ENCODE measurements at regions not wholly inside any gene's neighbourhood (a gene's known extent, or its start where the extent isn't known, plus 50 kb on each side); places are given as distances from the start of the nearest gene placed in this dataset.

- no peak for TF ChIP-seq EZH2 (IDR thresholded peaks at IDR 0.05; ENCODE audit: borderline replicate concordance)
- no peaks in the 10 kb centered on the region for H3K79me2 ChIP-seq
- H2AFZ ChIP-seq, result no peak overlapping the region
- H3K4me1 ChIP-seq (ENCODE audit: insufficient read depth), result no peaks in the 10 kb centered on the region
- no peak overlapping the region for H3K4me2 ChIP-seq
- H3K27me3 ChIP-seq, result no peaks in the 10 kb centered on the region
- no peak overlapping the region for H3K27ac ChIP-seq
- DNase-seq (ENCODE audit: low spot score), result no peak
- H4K20me1 ChIP-seq (ENCODE audit: insufficient read depth, poor library complexity, severe bottlenecking), result no peaks in the 10 kb centered on the region
- no peaks in the 10 kb centered on the region for H3K36me3 ChIP-seq (replicated peaks; ENCODE audit: insufficient read depth, low read depth)
- H3K4me3 ChIP-seq, result no peak overlapping the region
- no peaks in the 10 kb centered on the region for H3K9me3 ChIP-seq (ENCODE audit: low read depth)
- 99% methylated on average over 6 of the region's 6 CpGs for WGBS (ENCODE audit: low lambda C conversion rate, missing lambda C conversion rate)
- H3K9me2 ChIP-seq (replicated peaks; ENCODE audit: insufficient read depth), result no peaks in the 10 kb centered on the region
Measured at GRCh38 chr9:108072740-108073139, 583.2 kb upstream of the KLF4 start.

GRCh38 chr9:108070861-108071260, 581.3 kb upstream of the KLF4 start:
- Histone ChIP-seq H3K36me3 (replicated peaks; ENCODE audit: insufficient read depth, low read depth) (no peaks in the 10 kb centered on the region), H2AFZ (no peak overlapping the region), H3K4me1 (ENCODE audit: insufficient read depth) (no peaks in the 10 kb centered on the region), H3K27me3 (no peaks in the 10 kb centered on the region), H3K9me3 (ENCODE audit: low read depth) (no peaks in the 10 kb centered on the region), H3K79me2 (no peaks in the 10 kb centered on the region), H4K20me1 (ENCODE audit: insufficient read depth, poor library complexity, severe bottlenecking) (no peaks in the 10 kb centered on the region), H3K27ac (no peak overlapping the region), H3K4me3 (no peak overlapping the region), H3K4me2 (no peak overlapping the region), H3K9me2 (replicated peaks; ENCODE audit: insufficient read depth) (no peaks in the 10 kb centered on the region)
- no peak for DNase-seq (ENCODE audit: low spot score)
- 99% methylated on average over 5 of the region's 5 CpGs for WGBS (ENCODE audit: low lambda C conversion rate, missing lambda C conversion rate)
- TF ChIP-seq EZH2 (IDR thresholded peaks at IDR 0.05; ENCODE audit: borderline replicate concordance) (no peak), CTCF (IDR thresholded peaks at IDR 0.05; ENCODE audit: poor library complexity) (no peak), EZH2phosphoT487 (IDR thresholded peaks at IDR 0.05; ENCODE audit: low read depth, severe bottlenecking, unreplicated experiment) (no peak)

DNA sequence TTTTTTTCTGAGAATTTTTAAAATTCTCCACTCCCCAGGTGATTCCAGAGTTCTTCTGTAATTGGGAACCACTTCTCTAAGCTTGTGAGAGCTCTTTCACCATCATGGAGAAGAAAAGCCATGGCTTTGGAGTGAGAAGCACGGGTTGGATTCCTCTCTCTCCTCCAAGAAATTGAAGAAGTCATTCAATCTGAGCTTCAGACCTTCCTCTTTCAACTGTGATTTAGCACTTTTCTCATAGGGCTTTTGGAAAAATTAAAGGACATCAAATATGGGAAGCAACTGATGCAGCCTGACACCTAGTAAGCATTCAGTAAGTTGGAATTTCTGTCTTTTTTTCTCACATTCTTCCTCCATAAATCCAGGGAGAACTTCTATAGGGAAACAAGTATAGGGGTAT, 580.4 kb upstream of the KLF4 start:
- no peak for TF ChIP-seq EZH2 (IDR thresholded peaks at IDR 0.05; ENCODE audit: borderline replicate concordance)
- no peak for TF ChIP-seq EZH2phosphoT487 (IDR thresholded peaks at IDR 0.05; ENCODE audit: low read depth, severe bottlenecking, unreplicated experiment)
- TF ChIP-seq CTCF (IDR thresholded peaks at IDR 0.05; ENCODE audit: poor library complexity), result no peak
- no peaks in the 10 kb centered on the region for H3K9me3 ChIP-seq (ENCODE audit: low read depth)
- no peak overlapping the region for H3K4me2 ChIP-seq
- no peak overlapping the region for H2AFZ ChIP-seq
- no peaks in the 10 kb centered on the region for H4K20me1 ChIP-seq (ENCODE audit: insufficient read depth, poor library complexity, severe bottlenecking)
- no peak overlapping the region for H3K4me3 ChIP-seq
- no peak overlapping the region for H3K27ac ChIP-seq
- no peaks in the 10 kb centered on the region for H3K79me2 ChIP-seq
- WGBS (ENCODE audit: low lambda C conversion rate, missing lambda C conversion rate), result 97% methylated on average over 1 of the region's 1 CpG
- H3K4me1 ChIP-seq (ENCODE audit: insufficient read depth), result no peaks in the 10 kb centered on the region
- H3K36me3 ChIP-seq (replicated peaks; ENCODE audit: insufficient read depth, low read depth), result no peaks in the 10 kb centered on the region
- H3K27me3 ChIP-seq, result no peaks in the 10 kb centered on the region
- H3K9me2 ChIP-seq (replicated peaks; ENCODE audit: insufficient read depth), result no peaks in the 10 kb centered on the region
- no peak for DNase-seq (ENCODE audit: low spot score)

DNA sequence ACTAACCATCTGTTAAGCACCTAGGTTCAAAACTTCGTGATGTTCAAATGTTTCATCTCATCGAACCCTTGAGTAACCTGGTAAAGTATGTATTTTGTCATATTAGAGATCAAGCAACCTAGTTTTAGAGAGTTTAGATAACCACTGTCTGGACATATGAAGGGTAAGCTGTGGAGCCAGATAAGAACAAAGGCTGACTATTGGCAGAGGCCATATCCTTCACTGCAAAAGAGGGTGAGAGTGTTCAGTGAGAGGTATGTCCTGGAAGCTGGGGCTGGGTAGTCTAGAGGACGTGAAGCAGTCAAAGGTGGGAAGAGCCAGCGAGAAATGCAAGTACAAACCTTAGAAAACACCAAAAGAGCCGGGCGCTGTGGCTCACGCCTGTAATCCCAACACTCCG, 573.1 kb upstream of the KLF4 start:
- no peaks in the 10 kb centered on the region for H3K9me2 ChIP-seq (replicated peaks; ENCODE audit: insufficient read depth)
- 95% methylated on average over 8 of the region's 8 CpGs for WGBS (ENCODE audit: low lambda C conversion rate, missing lambda C conversion rate)
- no peaks in the 10 kb centered on the region for H4K20me1 ChIP-seq (ENCODE audit: insufficient read depth, poor library complexity, severe bottlenecking)

More for the DNA sequence above, 573.1 kb upstream of the KLF4 start:
- H3K27me3 ChIP-seq, result no peaks in the 10 kb centered on the region
- H3K9me3 ChIP-seq (ENCODE audit: low read depth), result no peaks in the 10 kb centered on the region
- H2AFZ ChIP-seq, result no peak overlapping the region
- no peaks in the 10 kb centered on the region for H3K36me3 ChIP-seq (replicated peaks; ENCODE audit: insufficient read depth, low read depth)
- H3K4me3 ChIP-seq, result no peak overlapping the region
- peaks cover 14% of the 10 kb centered on the region for H3K4me1 ChIP-seq (ENCODE audit: insufficient read depth)
- no peak overlapping the region for H3K4me2 ChIP-seq
- no peak overlapping the region for H3K27ac ChIP-seq
- no peak for DNase-seq (ENCODE audit: low spot score)
- no peaks in the 10 kb centered on the region for H3K79me2 ChIP-seq
- TF ChIP-seq CTCF (IDR thresholded peaks at IDR 0.05; ENCODE audit: poor library complexity) (no peak), EZH2phosphoT487 (IDR thresholded peaks at IDR 0.05; ENCODE audit: low read depth, severe bottlenecking, unreplicated experiment) (no peak), EZH2 (IDR thresholded peaks at IDR 0.05; ENCODE audit: borderline replicate concordance) (no peak)
